ENCODE measurements at regions not wholly inside any gene's neighbourhood (a gene's known extent, or its start where the extent isn't known, plus 50 kb on each side); places are given as distances from the start of the nearest gene placed in this dataset.

- no peak for TF ChIP-seq CTCF (IDR thresholded peaks at IDR 0.05)
- no peak for TF ChIP-seq POLR2A (IDR thresholded peaks at IDR 0.05)
Measured at GRCh38 chr13:90605664-90606063, 741.8 kb upstream of the MIR17HG start.

All from sigmoid colon (tissue), 3 donors.